HG02884 (cell line): ENCODE measurements at regions not wholly inside any gene's neighbourhood (a gene's known extent, or its start where the extent isn't known, plus 50 kb on each side); places are given as distances from the start of the nearest gene placed in this dataset.
"Not testable (repeated sequence)": the region's sequence is repeated elsewhere in the genome, so short reads cannot be mapped to it uniquely, and the experiment has no call there.

ENCODE experiments used
- ATAC-seq: cut with Tn5 transposase; IDR thresholded peaks from one replicate; pipeline ENCODE4 v1.9.1; 2021; ENCODE audit warnings: mild to moderate bottlenecking, moderate library complexity; ENCODE audit not compliant: unreplicated experiment

- ATAC-seq: no peak
Measured at GRCh38 chr4:103499094-103499493, 220.7 kb downstream of the TACR3 start.

DNA sequence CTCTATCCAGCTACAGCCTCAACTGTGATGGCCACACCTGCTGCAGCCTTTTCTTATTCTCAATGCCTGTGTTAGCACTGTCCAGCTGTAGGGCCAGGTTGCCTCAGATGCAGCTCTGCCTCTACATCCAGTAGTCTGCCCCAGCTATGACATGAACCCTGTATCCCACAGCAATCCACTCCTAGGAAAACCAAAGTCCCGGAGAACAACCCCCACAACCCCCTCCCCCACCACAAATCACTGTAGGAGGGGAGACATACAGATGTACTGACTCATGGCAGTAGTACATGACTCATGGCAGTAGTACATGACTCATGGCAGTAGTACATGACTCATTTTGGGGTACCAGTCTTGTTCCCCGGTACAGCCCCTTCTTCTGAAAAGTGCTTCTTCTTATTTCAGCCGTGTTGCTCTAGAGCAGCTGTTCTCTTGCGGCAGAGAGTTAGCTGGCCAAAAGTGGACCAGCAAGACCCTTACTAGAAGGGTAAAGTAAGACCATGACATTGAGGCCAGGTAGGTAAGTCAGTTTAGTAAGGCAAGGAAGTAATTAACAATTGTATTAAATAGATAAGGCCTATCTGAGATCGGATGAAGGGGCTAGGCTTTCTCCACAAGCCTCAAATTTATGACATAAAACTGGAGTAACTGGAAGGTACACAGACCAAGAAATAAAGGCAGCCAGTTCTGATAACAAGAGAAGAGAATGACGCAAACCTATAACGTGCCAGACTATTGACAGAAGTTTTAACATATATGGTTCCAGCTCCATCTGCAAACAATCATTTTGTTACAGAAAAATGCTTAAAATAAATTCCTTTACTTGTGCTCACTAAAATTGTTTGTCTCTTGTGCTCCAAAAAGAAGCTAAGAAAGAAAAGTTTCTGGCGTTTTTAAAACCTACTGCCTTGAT lies 221.4 kb downstream of the TACR3 start:
- ATAC-seq: peak; percentile 85

DNA sequence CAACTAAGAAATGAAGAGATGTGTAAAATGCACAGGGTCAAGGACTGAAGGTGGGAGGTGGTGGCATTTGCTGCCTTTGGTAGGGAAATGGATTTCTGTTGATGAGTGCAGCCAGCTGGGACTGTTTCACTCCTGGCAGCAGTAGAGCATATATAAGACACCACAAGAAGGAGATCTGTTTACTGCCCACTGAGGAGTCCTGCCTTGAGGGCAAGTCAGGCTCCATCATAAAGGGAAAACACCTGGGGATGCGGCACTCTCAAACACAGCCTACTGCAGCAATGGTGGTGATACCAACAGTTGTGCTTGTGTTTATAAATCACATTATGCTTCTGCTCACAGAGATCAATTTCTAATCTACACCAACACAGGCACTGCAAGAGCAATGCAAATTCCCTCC lies 222.1 kb downstream of the TACR3 start:
- peak; percentile 40 for ATAC-seq

DNA sequence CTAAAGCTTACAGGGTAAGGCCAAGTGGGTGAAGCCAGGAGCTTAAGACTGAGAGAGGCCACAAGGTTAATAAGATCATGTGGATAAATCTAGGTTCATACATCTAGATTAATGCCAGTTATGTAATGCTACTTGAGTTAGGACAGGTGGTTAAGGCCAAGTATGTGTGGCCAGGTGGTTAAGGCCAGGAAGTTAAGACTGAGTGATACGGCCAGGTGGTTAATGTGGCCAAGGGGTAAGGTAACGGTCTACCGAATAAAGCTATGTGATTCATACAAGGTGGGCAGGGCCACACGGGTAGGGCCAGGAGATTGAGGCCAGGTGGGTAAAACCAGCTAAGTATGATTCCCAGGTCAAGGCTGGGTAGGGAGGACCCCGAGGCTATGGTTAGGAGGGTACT lies 223.0 kb downstream of the TACR3 start:
- ATAC-seq: no peak

DNA sequence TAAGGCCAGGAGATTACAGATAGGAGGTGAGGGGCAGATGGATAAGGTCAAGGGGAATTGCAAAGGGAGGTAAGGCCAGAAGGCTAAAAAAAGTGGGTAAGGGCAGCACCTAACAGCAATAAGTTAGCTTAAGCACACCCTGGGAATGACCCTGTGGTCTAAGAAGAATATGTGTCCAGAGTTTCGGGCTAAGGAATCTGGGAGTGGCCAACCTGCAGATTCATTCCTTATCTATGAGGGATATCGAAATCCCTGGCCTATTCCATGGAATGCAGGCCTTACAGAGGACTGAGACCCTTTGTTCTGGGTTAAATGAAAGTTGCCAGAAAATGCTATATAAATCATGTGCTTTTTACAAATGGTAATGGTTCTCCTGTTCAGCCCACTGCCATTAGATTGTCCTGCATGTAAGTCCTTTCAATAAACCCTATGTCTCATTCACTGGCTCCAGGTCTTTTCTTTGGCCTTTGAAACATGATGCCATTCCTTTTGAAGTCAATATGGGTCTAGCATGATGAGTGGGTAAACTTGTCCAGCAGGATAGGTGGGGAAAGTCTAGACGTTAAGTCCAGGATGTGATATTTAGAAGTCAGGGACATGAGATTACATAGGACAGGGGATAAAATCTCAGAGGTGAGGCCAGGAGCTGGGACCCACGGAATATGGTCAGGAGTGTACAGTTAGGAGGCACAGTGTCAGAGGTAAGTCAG lies 226.2 kb downstream of the TACR3 start:
- ATAC-seq: no peak

GRCh38 chr4:103485296-103485695 lies 234.5 kb downstream of the TACR3 start:
- ATAC-seq: not testable (repeated sequence)

DNA sequence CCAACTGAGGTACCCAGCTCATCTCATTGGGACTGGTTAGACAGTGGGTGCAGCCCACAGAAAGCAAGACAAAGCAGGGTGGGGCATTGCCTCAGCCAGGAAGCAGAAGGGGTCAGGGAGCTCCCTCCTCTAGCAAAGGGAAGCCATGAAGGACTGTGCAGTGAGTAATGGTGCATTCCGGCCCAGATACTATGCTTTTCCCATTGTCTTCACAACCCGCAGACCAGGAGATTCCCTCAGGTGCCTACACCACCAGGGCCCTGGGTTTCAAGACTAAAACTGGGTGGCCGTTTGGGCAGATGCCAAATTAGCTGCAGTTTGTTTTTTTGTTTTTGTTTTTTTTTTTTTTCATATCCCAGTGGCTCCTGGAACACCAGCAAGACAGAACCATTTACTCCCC lies 235.3 kb downstream of the TACR3 start:
- ATAC-seq: no peak

- ATAC-seq: no peak
Measured at GRCh38 chr4:103482893-103483292, 236.9 kb downstream of the TACR3 start.

GRCh38 chr4:103482471-103482870 lies 237.3 kb downstream of the TACR3 start:
- ATAC-seq: no peak

GRCh38 chr4:103478734-103479133 lies 241.1 kb downstream of the TACR3 start:
- no peak for ATAC-seq

DNA sequence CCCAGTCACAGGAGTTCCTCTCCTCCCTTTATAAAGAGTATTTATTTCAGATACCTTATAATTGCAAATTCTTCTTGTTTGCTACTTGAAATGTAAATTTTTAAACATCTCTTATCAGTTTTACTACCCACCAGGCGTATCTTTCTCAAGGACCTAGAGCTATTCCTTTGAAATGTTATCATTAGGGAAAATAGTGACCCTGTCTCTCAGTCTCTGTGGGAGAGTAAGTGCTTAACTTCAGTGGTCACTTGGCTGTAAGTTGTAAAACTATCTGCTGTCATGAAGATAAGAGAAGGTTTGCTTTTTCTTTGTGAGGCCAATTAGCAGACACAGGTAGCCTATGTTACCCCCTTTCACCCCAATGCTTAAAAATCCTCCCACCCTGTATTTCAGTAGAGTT lies 241.6 kb downstream of the TACR3 start:
- no peak for ATAC-seq

DNA sequence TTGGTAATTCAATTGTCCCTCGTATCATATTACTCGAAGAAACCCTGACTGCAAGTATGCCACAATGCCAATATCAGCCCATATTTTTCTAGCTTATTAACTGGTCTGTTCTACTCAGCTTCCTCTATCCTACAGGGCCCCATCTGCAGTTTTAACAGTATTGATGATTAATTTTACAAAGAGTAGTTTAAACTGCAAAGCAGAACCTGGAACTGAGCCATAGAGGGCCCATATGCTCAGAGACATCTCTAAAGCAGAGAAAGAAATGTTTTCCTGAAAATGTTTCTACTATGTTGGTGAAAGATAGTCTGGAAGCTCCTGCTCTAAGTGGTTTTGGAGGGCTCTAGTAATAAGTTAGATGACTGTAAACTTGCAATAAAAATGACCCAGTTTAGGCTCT lies 259.4 kb upstream of the CENPE start:
- no peak for ATAC-seq

GRCh38 chr4:103451341-103451740 lies 253.2 kb upstream of the CENPE start:
- no peak for ATAC-seq

- no peak for ATAC-seq
Measured at GRCh38 chr4:103450693-103451092, 252.6 kb upstream of the CENPE start.

DNA sequence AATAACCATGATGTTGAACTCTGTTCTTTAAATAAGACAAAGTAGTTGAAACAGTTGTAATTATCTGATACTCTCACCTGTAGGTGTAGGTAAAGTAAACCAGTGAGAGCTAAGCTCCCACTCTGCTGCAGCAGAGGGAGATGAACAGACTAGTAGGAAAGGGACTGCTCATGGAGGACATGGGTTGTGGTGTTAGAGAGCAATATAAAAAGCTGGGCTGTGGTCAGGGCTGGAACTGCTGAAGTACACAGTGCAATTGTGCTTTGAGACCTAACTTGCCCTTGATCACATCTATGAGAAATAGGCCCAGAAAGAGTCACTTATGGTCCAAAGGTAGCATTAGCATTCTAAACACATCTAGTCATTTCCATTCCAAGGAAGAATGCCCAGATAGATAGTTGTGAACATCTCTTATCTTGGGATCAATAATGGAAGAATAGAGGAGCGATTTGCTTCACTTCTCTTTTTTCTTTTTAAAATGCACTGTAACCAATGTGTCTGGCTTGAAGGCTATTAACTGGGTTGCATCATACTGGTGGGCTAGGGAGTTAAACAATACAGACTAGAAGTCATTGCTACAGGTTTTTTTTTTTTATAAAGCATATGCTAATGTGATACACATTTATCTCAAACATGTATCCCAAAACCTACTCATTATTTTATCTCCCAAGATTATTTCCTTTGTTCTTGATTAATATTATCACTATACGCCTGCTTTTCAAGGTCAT lies 251.3 kb upstream of the CENPE start:
- ATAC-seq: no peak

GRCh38 chr4:103445377-103445776 lies 247.2 kb upstream of the CENPE start:
- no peak for ATAC-seq

DNA sequence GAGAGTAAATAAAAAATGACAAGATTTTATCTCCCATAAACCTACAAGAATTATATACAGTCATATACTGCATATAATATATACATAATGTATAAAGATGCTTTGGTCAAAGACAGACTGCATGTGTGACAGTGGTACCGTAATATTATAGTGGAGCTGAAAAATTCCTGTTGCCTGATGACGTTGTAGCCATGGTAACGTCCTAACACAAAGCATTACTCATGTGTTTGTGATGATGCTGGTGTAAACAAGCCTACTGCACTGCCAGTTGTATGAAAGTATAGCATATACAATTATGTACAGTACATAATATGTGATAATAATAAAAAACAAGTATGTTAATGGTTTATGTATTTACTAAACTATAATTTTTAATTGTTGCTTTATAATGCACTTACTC lies 245.2 kb upstream of the CENPE start:
- no peak for ATAC-seq

DNA sequence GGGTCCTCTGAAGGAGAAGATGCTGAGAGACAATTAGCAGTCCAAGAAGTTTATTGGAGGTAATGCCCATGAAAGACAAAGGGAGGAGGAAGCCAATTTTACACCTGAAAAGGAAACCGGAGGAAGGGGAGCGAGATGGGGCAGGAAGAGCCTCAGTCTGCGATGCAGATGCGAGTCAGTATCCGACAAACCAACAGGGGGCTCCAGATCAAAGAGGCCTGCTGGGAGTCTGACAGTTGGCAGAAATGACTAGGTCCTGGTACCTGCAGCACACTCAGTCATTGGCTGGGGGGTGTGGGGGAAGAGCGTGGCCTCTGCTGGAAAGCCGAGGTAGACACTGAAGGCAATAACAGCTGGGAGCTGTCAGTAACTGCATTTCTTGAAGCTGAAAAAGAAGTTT lies 231.1 kb upstream of the CENPE start:
- ATAC-seq: peak; percentile 94

DNA sequence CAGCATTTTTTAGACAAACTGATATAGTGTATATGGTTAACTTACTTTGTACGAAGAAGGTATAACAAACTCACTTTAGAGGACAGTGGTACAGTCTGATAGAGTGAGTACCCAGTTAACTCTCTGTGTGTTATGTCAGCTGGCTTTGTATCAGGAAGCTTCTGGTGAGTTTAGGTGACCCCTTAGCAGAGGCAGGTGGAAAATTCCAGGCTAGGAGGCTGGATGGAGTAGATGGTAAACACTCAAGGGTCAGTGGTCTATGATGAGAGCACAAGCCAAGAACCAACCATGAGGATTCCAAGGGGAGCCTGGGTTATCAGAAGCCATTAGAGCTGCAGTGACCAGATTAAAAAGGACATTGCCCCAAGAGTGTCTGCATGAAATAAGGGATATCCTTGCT lies 227.3 kb upstream of the CENPE start:
- ATAC-seq: no peak

DNA sequence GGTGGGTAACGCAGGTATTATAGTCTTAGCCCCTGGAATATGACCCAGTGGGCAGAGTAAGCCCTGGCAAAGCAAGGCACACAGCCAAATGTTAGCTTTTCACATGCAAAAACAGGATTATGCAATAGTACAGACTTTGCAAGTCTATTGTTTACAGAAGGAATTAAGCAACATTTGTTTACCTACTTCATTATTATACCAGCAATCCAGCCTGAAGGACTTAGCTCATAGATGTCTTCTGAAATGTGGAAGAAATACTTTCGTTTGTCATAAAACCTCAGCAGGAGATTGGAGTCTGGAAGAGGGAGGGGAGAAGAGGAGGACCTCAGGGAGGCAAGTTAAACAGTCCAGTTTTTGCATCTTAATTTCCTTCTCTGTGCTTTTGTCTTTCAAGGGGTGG lies 226.7 kb upstream of the CENPE start:
- ATAC-seq: no peak

GRCh38 chr4:103423261-103423660 lies 225.1 kb upstream of the CENPE start:
- no peak for ATAC-seq
